ENCODE measurements at regions not wholly inside any gene's neighbourhood (a gene's known extent, or its start where the extent isn't known, plus 50 kb on each side); places are given as distances from the start of the nearest gene placed in this dataset.

- TF ChIP-seq POLR2A (IDR thresholded peaks at IDR 0.05; ENCODE audit: low read depth) (no peak), CTCF (IDR thresholded peaks at IDR 0.05) (no peak), POLR2AphosphoS5 (IDR thresholded peaks at IDR 0.05) (no peak)
Observed at GRCh38 chr12:124472690-124473279, 94.6 kb downstream of the NCOR2 start.
